Lung (tissue), 11 donors: ENCODE measurements at regions not wholly inside any gene's neighbourhood (a gene's known extent, or its start where the extent isn't known, plus 50 kb on each side); places are given as distances from the start of the nearest gene placed in this dataset.

ENCODE experiments used
- ATAC-seq: fragments of 200-7000 bp; cut with Tn5 transposase; one replicate; pipeline ENCODE4 v1.9.1; 2020; ENCODE audit warnings: moderate number of reproducible peaks; ENCODE audit not compliant: insufficient read depth, low FRiP score
- DNase-seq, 3 donors: peaks; one replicate each; pipeline ENCODE4 v3.0.0-alpha.2; 2013 to 2017
- H3K27ac ChIP-seq, 2 donors: one replicate each; pipeline ENCODE4 v1.5.1; 2013; ENCODE audit warnings: mild to moderate bottlenecking in 2 of 2, moderate library complexity in 2 of 2, control low read depth in 1 of 2, inconsistent platforms in 1 of 2, low read depth in 1 of 2, low read length in 1 of 2
- H3K27me3 ChIP-seq, 3 donors: one replicate each; pipeline ENCODE4 v1.5.1; 2013; ENCODE audit warnings: low read length in 2 of 3; ENCODE audit not compliant: control insufficient read depth in 3 of 3, insufficient read depth in 3 of 3
- H3K36me3 ChIP-seq, 4 donors: one replicate each; pipeline ENCODE4 v1.5.1; 2013; ENCODE audit warnings: low read length in 4 of 4, mild to moderate bottlenecking in 1 of 4, moderate library complexity in 1 of 4; ENCODE audit not compliant: control insufficient read depth in 4 of 4, insufficient read depth in 4 of 4
- H3K4me1 ChIP-seq, 5 donors: one replicate each; pipeline ENCODE4 v1.5.1; 2013; ENCODE audit warnings: low read length in 5 of 5, mild to moderate bottlenecking in 2 of 5, moderate library complexity in 1 of 5; ENCODE audit not compliant: control insufficient read depth in 5 of 5, insufficient read depth in 5 of 5
- H3K4me3 ChIP-seq: one replicate; pipeline ENCODE4 v1.5.1; 2013; ENCODE audit warnings: mild to moderate bottlenecking, control low read depth, moderate library complexity
- H3K9ac ChIP-seq, 2 donors: one replicate each; pipeline ENCODE4 v1.5.1; 2013; ENCODE audit warnings: low read length in 2 of 2, control low read depth in 1 of 2; ENCODE audit not compliant: insufficient read depth in 1 of 2
- H3K9me3 ChIP-seq, 4 donors: one replicate each; pipeline ENCODE4 v1.5.1; 2013; ENCODE audit warnings: low read length in 3 of 4, mild to moderate bottlenecking in 1 of 4, moderate library complexity in 1 of 4; ENCODE audit not compliant: control insufficient read depth in 4 of 4, insufficient read depth in 3 of 4
- CTCF ChIP-seq: IDR thresholded peaks from 2 replicates; pipeline ENCODE4 v1.5.1; 2012; ENCODE audit warnings: mild to moderate bottlenecking; ENCODE audit errors: control extremely low read depth, extremely low read depth
- WGBS, 2 donors: extraction: QIAGEN DNeasy Blood & Tissue Kit; methylation state at CpG; one replicate each; pipeline ENCODE4 v1.1.7; 2013; 5-methylcytosine and 5-hydroxymethylcytosine counted together
- donor health status: control.
- donor health status: control.
- donor health status: Bipolar disorder and iron deficiency.
- donor health status: healthy.
- donor health status: DM: yes; HTN: yes; CAD: no.

- Histone ChIP-seq H3K4me1 (no peaks in the 10 kb centered on the region), H3K36me3 (no peaks in the 10 kb centered on the region), H3K4me3 (no peak overlapping the region), H3K9me3 (no peaks in the 10 kb centered on the region), H3K27me3 (no peaks in the 10 kb centered on the region), H3K27ac (no peak overlapping the region), H3K9ac (no peak overlapping the region)
- ATAC-seq (no peak), DNase-seq (no peak)
- WGBS, 2 donors = 91 to 97% methylated on average over 7 of the region's 7 CpGs
- no peak for TF ChIP-seq CTCF
Observed at GRCh38 chr15:31169558-31169957, 68.0 kb upstream of the TRPM1 start.

GRCh38 chr15:31171731-31172130 lies 70.2 kb upstream of the TRPM1 start:
- H3K9me3 ChIP-seq = no peaks in the 10 kb centered on the region
- no peaks in the 10 kb centered on the region for H3K4me1 ChIP-seq
- no peak for DNase-seq
- no peak overlapping the region for H3K27ac ChIP-seq
- WGBS, 2 donors = 91 to 95% methylated on average over 7 to 8 of the region's 8 CpGs
- no peak overlapping the region for H3K4me3 ChIP-seq
- H3K27me3 ChIP-seq = no peaks in the 10 kb centered on the region
- no peak for TF ChIP-seq CTCF
- H3K9ac ChIP-seq = no peak overlapping the region
- ATAC-seq = no peak
- H3K36me3 ChIP-seq = no peaks in the 10 kb centered on the region

- no peak overlapping the region for H3K4me3 ChIP-seq
- H3K36me3 ChIP-seq = no peaks in the 10 kb centered on the region
- no peak for DNase-seq
- H3K9ac ChIP-seq = no peak overlapping the region
- no peaks in the 10 kb centered on the region for H3K4me1 ChIP-seq
- no peak for TF ChIP-seq CTCF
- no peak for ATAC-seq
- no peaks in the 10 kb centered on the region for H3K27me3 ChIP-seq
- WGBS, 2 donors = 93 to 96% methylated on average over 6 of the region's 6 CpGs
- H3K9me3 ChIP-seq = no peaks in the 10 kb centered on the region
- no peak overlapping the region for H3K27ac ChIP-seq
Observed at GRCh38 chr15:31172606-31173005, 71.1 kb upstream of the TRPM1 start.

GRCh38 chr15:31173790-31174450 lies 72.4 kb upstream of the TRPM1 start:
- DNase-seq = no peak
- no peak for TF ChIP-seq CTCF
- peaks cover 0 to 1% (median 0%) of the 10 kb centered on the region in 5 donors for H3K4me1 ChIP-seq
- no peak for ATAC-seq
- no peak overlapping the region for H3K4me3 ChIP-seq
- 89% methylated on average over 2 of the region's 2 CpGs for WGBS, 2 donors
- H3K27me3 ChIP-seq = no peaks in the 10 kb centered on the region
- no peak overlapping the region for H3K27ac ChIP-seq
- no peak overlapping the region for H3K9ac ChIP-seq
- no peaks in the 10 kb centered on the region for H3K36me3 ChIP-seq
- no peaks in the 10 kb centered on the region for H3K9me3 ChIP-seq
